ENCODE measurements at regions not wholly inside any gene's neighbourhood (a gene's known extent, or its start where the extent isn't known, plus 50 kb on each side); places are given as distances from the start of the nearest gene placed in this dataset.

DNA sequence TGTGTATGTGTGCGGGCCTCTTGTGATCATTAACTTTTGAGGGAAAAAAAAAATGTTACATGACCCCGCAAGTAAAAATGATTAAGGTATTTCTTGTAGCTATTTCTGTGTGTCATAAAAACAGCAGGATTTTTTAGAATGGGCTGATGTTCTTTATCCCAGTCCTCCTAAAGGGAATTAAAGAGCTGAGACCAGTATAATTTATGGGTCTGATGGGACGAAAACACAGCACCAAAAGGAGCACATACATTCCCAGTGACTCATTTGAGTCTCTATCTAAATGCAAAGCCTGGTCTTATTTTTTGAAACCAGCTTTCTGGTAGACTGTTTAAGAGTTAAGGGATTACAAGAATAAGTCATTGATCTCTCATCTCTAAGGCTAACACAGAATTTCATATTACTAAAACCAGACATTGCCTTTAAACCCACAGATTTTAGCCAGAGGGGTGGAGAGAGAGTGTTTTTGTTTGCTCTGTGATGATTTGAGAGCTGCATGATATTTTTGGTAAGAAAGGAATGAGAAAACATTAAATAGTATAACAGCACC lies 342.3 kb upstream of the EPHA4 start:
- no peak overlapping the region for H4K5ac ChIP-seq (ENCODE audit: insufficient read length, low read depth, low read length)
- no peak overlapping the region for H2BK12ac ChIP-seq (ENCODE audit: low read depth, low read length)
- H3K23me2 ChIP-seq (ENCODE audit: low read depth, low read length) = no peaks in the 10 kb centered on the region
- WGBS, 2 experiments (ENCODE audit: extremely low coverage in 1 of 2, insufficient coverage in 1 of 2, insufficient read length in 1 of 2, insufficient replicate concordance in 2 of 2, low coverage in 1 of 2, low lambda C conversion rate in 2 of 2, missing lambda C conversion rate in 1 of 2) = 62% methylated on average over 3 of the region's 3 CpGs; no CpG with 5 or more reads in 1 of the 2 experiments
- no peak overlapping the region for H2AK5ac ChIP-seq (ENCODE audit: low read depth, low read length)
- ChIA-PET POLR2A (ENCODE audit: partially characterized antibody) (no interaction called here), CTCF (ENCODE audit: partially characterized antibody) (interaction anchor here (0.6 to 1.2 kb wide), 2 partner anchors 109 to 341 kb away, joined by 3 to 4 read pairs; no protein-coding TSS in a partner anchor)
- no peak overlapping the region for H2BK15ac ChIP-seq (ENCODE audit: low read length)
- H3K36me3 ChIP-seq (ENCODE audit: control insufficient read depth in 2 of 4, insufficient read depth in 4 of 4, low read length in 3 of 4) = no peaks in the 10 kb centered on the region
- no peak overlapping the region for H2BK120ac ChIP-seq (replicated peaks; ENCODE audit: low read depth, low read length)
- H3K4me1 ChIP-seq (replicated peaks in 1 of 4; ENCODE audit: control insufficient read depth in 3 of 4, insufficient read depth in 4 of 4, low read length in 3 of 4) = peaks cover 0 to 6% (median 3%) of the 10 kb centered on the region in 4 experiments; a peak in 2 of 7 replicates
- no peak overlapping the region for H2AFZ ChIP-seq (ENCODE audit: low read length)
- no peak overlapping the region for H4K8ac ChIP-seq (ENCODE audit: extremely low read depth, insufficient read depth, low read length)
- DNase-seq (ENCODE audit: low read depth in 1 of 2, low spot score in 2 of 2) = no peak
- H4K91ac ChIP-seq (replicated peaks; ENCODE audit: insufficient read length, low read length) = no peak overlapping the region
- no peak overlapping the region for H2BK5ac ChIP-seq (ENCODE audit: low read depth, low read length)
- H3K27me3 ChIP-seq (replicated peaks in 1 of 4; ENCODE audit: control insufficient read depth in 3 of 4, extremely low read depth in 1 of 4, insufficient read depth in 3 of 4, low read length in 3 of 4) = no peaks in the 10 kb centered on the region
- no peak for FAIRE-seq
- H3K27ac ChIP-seq (ENCODE audit: low read depth, low read length) = no peak overlapping the region
- TF ChIP-seq CREB1 (IDR thresholded peaks at IDR 0.05) (no peak), BCL11A (IDR thresholded peaks at IDR 0.05; ENCODE audit: low read depth in 2 of 2, low read length in 2 of 2) (no peak)
- no peak overlapping the region for H3K56ac ChIP-seq (replicated peaks; ENCODE audit: insufficient read length, low read depth, low read length)
- no peaks in the 10 kb centered on the region; a peak in 1 of 4 replicates for H3K9me3 ChIP-seq (ENCODE audit: insufficient read depth in 2 of 2, low read depth in 1 of 2, low read length in 1 of 2)
- no peak overlapping the region for H2BK20ac ChIP-seq (ENCODE audit: low read length)
- no peak overlapping the region for H3K14ac ChIP-seq (ENCODE audit: insufficient read length)
- H3K4ac ChIP-seq (replicated peaks; ENCODE audit: insufficient read length, low read depth, low read length) = no peak overlapping the region
- H3K9ac ChIP-seq (replicated peaks in 1 of 4; ENCODE audit: extremely low read depth in 1 of 4, low read depth in 3 of 4, low read length in 3 of 4) = no peak overlapping the region
- H3K79me1 ChIP-seq (ENCODE audit: low read depth, low read length) = no peaks in the 10 kb centered on the region
- H3K79me2 ChIP-seq (ENCODE audit: control insufficient read depth in 1 of 2, insufficient read depth in 2 of 2, low read length in 2 of 2) = no peaks in the 10 kb centered on the region
- H3K18ac ChIP-seq (ENCODE audit: extremely low read depth, low read length) = no peak overlapping the region
- H4K20me1 ChIP-seq (replicated peaks in 1 of 2; ENCODE audit: control insufficient read depth in 1 of 2, insufficient read depth in 2 of 2, low read length in 2 of 2) = no peaks in the 10 kb centered on the region
- no peak overlapping the region for H3K4me2 ChIP-seq (ENCODE audit: insufficient read depth in 1 of 2, low read depth in 2 of 2, low read length in 2 of 2)
- no peak overlapping the region for H3K23ac ChIP-seq (ENCODE audit: insufficient read length)
- H3K4me3 ChIP-seq (ENCODE audit: extremely low read depth in 1 of 4, insufficient read depth in 2 of 4, low read depth in 3 of 4, low read length in 4 of 4) = no peak overlapping the region

Data from H1 (cell line).